ENCODE measurements at regions not wholly inside any gene's neighbourhood (a gene's known extent, or its start where the extent isn't known, plus 50 kb on each side); places are given as distances from the start of the nearest gene placed in this dataset.

GRCh38 chrX:121853762-121854613 is 806.6 kb downstream of the GLUD2 start:
- TF ChIP-seq, protein P1, sequence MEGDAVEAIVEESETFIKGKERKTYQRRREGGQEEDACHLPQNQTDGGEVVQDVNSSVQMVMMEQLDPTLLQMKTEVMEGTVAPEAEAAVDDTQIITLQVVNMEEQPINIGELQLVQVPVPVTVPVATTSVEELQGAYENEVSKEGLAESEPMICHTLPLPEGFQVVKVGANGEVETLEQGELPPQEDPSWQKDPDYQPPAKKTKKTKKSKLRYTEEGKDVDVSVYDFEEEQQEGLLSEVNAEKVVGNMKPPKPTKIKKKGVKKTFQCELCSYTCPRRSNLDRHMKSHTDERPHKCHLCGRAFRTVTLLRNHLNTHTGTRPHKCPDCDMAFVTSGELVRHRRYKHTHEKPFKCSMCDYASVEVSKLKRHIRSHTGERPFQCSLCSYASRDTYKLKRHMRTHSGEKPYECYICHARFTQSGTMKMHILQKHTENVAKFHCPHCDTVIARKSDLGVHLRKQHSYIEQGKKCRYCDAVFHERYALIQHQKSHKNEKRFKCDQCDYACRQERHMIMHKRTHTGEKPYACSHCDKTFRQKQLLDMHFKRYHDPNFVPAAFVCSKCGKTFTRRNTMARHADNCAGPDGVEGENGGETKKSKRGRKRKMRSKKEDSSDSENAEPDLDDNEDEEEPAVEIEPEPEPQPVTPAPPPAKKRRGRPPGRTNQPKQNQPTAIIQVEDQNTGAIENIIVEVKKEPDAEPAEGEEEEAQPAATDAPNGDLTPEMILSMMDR (IDR thresholded peaks at IDR 0.05; ENCODE audit: low read depth, low read length, poor library complexity, severe bottlenecking), result no peak
- TF ChIP-seq EZH2phosphoT487 (IDR thresholded peaks at IDR 0.05; ENCODE audit: borderline replicate concordance, low read length), result no peak
